Ishikawa (cell line): ENCODE measurements at regions not wholly inside any gene's neighbourhood (a gene's known extent, or its start where the extent isn't known, plus 50 kb on each side); places are given as distances from the start of the nearest gene placed in this dataset.

ENCODE experiments used
- CEBPB ChIP-seq: IDR thresholded peaks from 2 replicates; pipeline ENCODE4 v1.6.1; 2012
- YY1 ChIP-seq: IDR thresholded peaks from 2 replicates; pipeline ENCODE4 v1.6.1; 2012; ENCODE audit warnings: low read depth

- TF ChIP-seq YY1 (no peak), CEBPB (no peak)
Measured at GRCh38 chr7:96562966-96563365, 146.7 kb downstream of the SEM1 start.
